HL-60 (cell line): ENCODE measurements at regions not wholly inside any gene's neighbourhood (a gene's known extent, or its start where the extent isn't known, plus 50 kb on each side); places are given as distances from the start of the nearest gene placed in this dataset.
"Not testable (repeated sequence)": the region's sequence is repeated elsewhere in the genome, so short reads cannot be mapped to it uniquely, and the experiment has no call there.

ENCODE experiments used
- DNase-seq, 2 experiments: peaks; one replicate each; pipeline ENCODE4 v3.0.0-alpha.2; 2010 to 2020; ENCODE audit warnings: low read depth in 1 of 2, low spot score in 1 of 2
- H3K27ac ChIP-seq: fragments of 250-450 bp; sonication (Bioruptor Pico); replicated peaks from 2 replicates; pipeline ENCODE4 v1.5.1; 2020; ENCODE audit warnings: mild to moderate bottlenecking, moderate library complexity
- H3K27me3 ChIP-seq: fragments of 250-450 bp; sonication (Bioruptor Pico); 2 replicates; pipeline ENCODE4 v1.5.1; 2021; ENCODE audit warnings: mild to moderate bottlenecking, moderate library complexity; ENCODE audit not compliant: insufficient read depth, poor library complexity, severe bottlenecking
- H3K4me3 ChIP-seq: replicated peaks from 2 replicates; pipeline ENCODE4 v1.5.1; 2011; ENCODE audit warnings: mild to moderate bottlenecking, control low read depth, low read length; ENCODE audit not compliant: insufficient read depth
- CTCF ChIP-seq: IDR thresholded peaks from one replicate; pipeline ENCODE4 v1.5.1; 2011; ENCODE audit warnings: low read length, control low read depth, inconsistent platforms; ENCODE audit not compliant: insufficient read depth
- GABPA ChIP-seq: IDR thresholded peaks from 2 replicates; pipeline ENCODE4 v1.6.1; 2012; ENCODE audit warnings: low read depth
- POLR2AphosphoS5 ChIP-seq: IDR thresholded peaks from 2 replicates; pipeline ENCODE4 v1.6.1; 2012; ENCODE audit warnings: low read depth
- REST ChIP-seq: IDR thresholded peaks from 2 replicates; pipeline ENCODE4 v1.6.1; 2012; ENCODE audit warnings: low read depth; ENCODE audit not compliant: insufficient replicate concordance
- SPI1 ChIP-seq: IDR thresholded peaks from 2 replicates; pipeline ENCODE4 v1.6.1; 2012; ENCODE audit warnings: low read depth, mild to moderate bottlenecking, borderline replicate concordance

GRCh38 chr13:50290186-50290585 lies 274.9 kb downstream of the KCNRG start:
- TF ChIP-seq SPI1 (peak; percentile 91), CTCF (no peak)
- peak overlapping the region; percentile 45 for H3K27ac ChIP-seq
- H3K27me3 ChIP-seq: no peaks in the 10 kb centered on the region
- no peak overlapping the region for H3K4me3 ChIP-seq
- DNase-seq: peak; percentile 69 to 75

GRCh38 chr13:50291611-50292010 lies 276.4 kb downstream of the KCNRG start:
- H3K4me3 ChIP-seq: no peak overlapping the region
- H3K27me3 ChIP-seq: no peaks in the 10 kb centered on the region
- DNase-seq: no peak
- H3K27ac ChIP-seq: no peak overlapping the region
- TF ChIP-seq REST: no peak
- no peak for TF ChIP-seq POLR2AphosphoS5
- no peak for TF ChIP-seq CTCF
- TF ChIP-seq SPI1: no peak
- TF ChIP-seq GABPA: no peak

- H3K27me3 ChIP-seq: no peaks in the 10 kb centered on the region
- no peak for TF ChIP-seq POLR2AphosphoS5
- TF ChIP-seq REST: no peak
- TF ChIP-seq CTCF: no peak
- TF ChIP-seq SPI1: no peak
- no peak for TF ChIP-seq GABPA
- no peak for DNase-seq
- H3K27ac ChIP-seq: no peak overlapping the region
- no peak overlapping the region for H3K4me3 ChIP-seq
Measured at GRCh38 chr13:50292081-50292480, 276.8 kb downstream of the KCNRG start.

GRCh38 chr13:50294425-50294824 lies 279.2 kb downstream of the KCNRG start:
- H3K27ac ChIP-seq, DNase-seq, H3K27me3 ChIP-seq, H3K4me3 ChIP-seq: not testable (repeated sequence)
